Calu3 (cell line): ENCODE measurements at regions not wholly inside any gene's neighbourhood (a gene's known extent, or its start where the extent isn't known, plus 50 kb on each side); places are given as distances from the start of the nearest gene placed in this dataset.

Experiments
- BruUV-seq: library from RNA; stranded (reverse); fragments of 400-500 nt; replicated peaks from 2 replicates; lab custom pipeline; 2021; lab: Mats Ljungman, UMichigan
- CTCF ChIA-PET: fragments of 300-600 bp; sonication (Branson Sonifier 250); formaldehyde crosslinking; loops from one replicate; lab custom pipeline; 2022; ENCODE audit warnings: antibody characterized with exemption; lab: Charles Lee
- DNase-seq: peaks from one replicate; pipeline ENCODE4 v3.0.0; 2022
- H3K27ac Mint-ChIP-seq: one replicate; pipeline ENCODE4 v1.8.0; 2022; ENCODE audit warnings: mixed read lengths; ENCODE audit not compliant: unreplicated experiment
- H3K27me3 Mint-ChIP-seq: one replicate; pipeline ENCODE4 v1.8.0; 2022; ENCODE audit warnings: mixed read lengths; ENCODE audit not compliant: unreplicated experiment
- H3K36me3 Mint-ChIP-seq: one replicate; pipeline ENCODE4 v1.8.0; 2022; ENCODE audit warnings: mild to moderate bottlenecking, moderate library complexity, mixed read lengths; ENCODE audit not compliant: insufficient read depth, unreplicated experiment
- H3K4me1 Mint-ChIP-seq: one replicate; pipeline ENCODE4 v1.8.0; 2022; ENCODE audit warnings: mild to moderate bottlenecking, low read depth, mixed read lengths; ENCODE audit not compliant: unreplicated experiment
- H3K4me3 Mint-ChIP-seq: one replicate; pipeline ENCODE4 v1.8.0; 2022; ENCODE audit warnings: mild to moderate bottlenecking, low read depth, moderate library complexity, mixed read lengths; ENCODE audit not compliant: unreplicated experiment
- H3K9me3 Mint-ChIP-seq: one replicate; pipeline ENCODE4 v1.8.0; 2022; ENCODE audit warnings: low read depth, mixed read lengths; ENCODE audit not compliant: unreplicated experiment
- CTCF ChIP-seq: fragments of 200-600 bp; IDR thresholded peaks from one replicate; pipeline ENCODE4 v1.8.0; 2022; ENCODE audit warnings: antibody characterized with exemption; ENCODE audit not compliant: unreplicated experiment
- intact Hi-C: fragments of 100-400 bp; cut with micrococcal nuclease; formaldehyde crosslinking; loops from one replicate; pipeline ENCODE4 v1.10.0; 2022; ENCODE audit not compliant: unreplicated experiment

GRCh38 chr18:22640281-22640842, 222.6 kb upstream of the CTAGE1 start:
- Mint-ChIP-seq H3K4me1 (peaks cover 24% of the 10 kb centered on the region), H3K4me3 (no peak overlapping the region), H3K27me3 (no peaks in the 10 kb centered on the region), H3K9me3 (no peaks in the 10 kb centered on the region), H3K27ac (no peak overlapping the region), H3K36me3 (no peaks in the 10 kb centered on the region)
- intact Hi-C loops, result no loop called here
- CTCF ChIA-PET, result no interaction called here
- no TSS peak for BruUV-seq
- no peak for TF ChIP-seq CTCF
- DNase-seq, result no peak

- H3K36me3 Mint-ChIP-seq, result no peaks in the 10 kb centered on the region
- H3K27ac Mint-ChIP-seq, result no peak overlapping the region
- intact Hi-C loops, result no loop called here
- no peaks in the 10 kb centered on the region for H3K9me3 Mint-ChIP-seq
- CTCF ChIA-PET, result no interaction called here
- BruUV-seq, result no TSS peak
- H3K4me3 Mint-ChIP-seq, result no peak overlapping the region
- TF ChIP-seq CTCF, result no peak
- no peak for DNase-seq
- no peaks in the 10 kb centered on the region for H3K27me3 Mint-ChIP-seq
- peaks cover 24% of the 10 kb centered on the region for H3K4me1 Mint-ChIP-seq
Observed at GRCh38 chr18:22641958-22642357, 224.2 kb upstream of the CTAGE1 start.

DNA sequence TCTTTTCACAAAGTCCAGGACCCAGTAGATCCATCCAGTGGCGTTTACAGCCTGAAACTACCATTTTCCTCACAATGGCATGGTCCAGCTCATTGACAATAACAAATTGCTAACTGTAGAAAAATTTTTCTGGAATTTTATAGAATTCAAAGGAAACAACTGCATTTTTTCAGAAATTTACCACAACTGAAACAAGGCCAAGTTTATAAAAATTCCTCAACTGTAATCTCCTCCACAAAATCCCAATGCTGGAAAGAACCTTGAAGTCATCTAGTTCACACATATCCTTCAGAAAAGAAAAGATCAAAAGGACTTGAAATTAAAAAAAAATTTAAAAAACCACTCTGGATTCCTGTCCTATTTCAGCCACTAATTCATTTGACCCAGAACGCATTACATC, 226.0 kb upstream of the CTAGE1 start:
- no peak for DNase-seq
- intact Hi-C loops, result no loop called here
- CTCF ChIA-PET, result no interaction called here
- Mint-ChIP-seq H3K27me3 (no peaks in the 10 kb centered on the region), H3K4me3 (no peak overlapping the region), H3K27ac (no peak overlapping the region), H3K36me3 (no peaks in the 10 kb centered on the region), H3K4me1 (peaks cover 9% of the 10 kb centered on the region), H3K9me3 (no peaks in the 10 kb centered on the region)
- no peak for TF ChIP-seq CTCF
- no TSS peak for BruUV-seq

GRCh38 chr18:22650247-22650646, 232.5 kb upstream of the CTAGE1 start:
- intact Hi-C loops, result no loop called here
- no peaks in the 10 kb centered on the region for H3K27me3 Mint-ChIP-seq
- no peak for TF ChIP-seq CTCF
- no peak overlapping the region for H3K4me3 Mint-ChIP-seq
- H3K9me3 Mint-ChIP-seq, result peaks cover 7% of the 10 kb centered on the region
- DNase-seq, result no peak
- no TSS peak for BruUV-seq
- no peak overlapping the region for H3K27ac Mint-ChIP-seq
- H3K36me3 Mint-ChIP-seq, result no peaks in the 10 kb centered on the region
- CTCF ChIA-PET, result no interaction called here
- no peaks in the 10 kb centered on the region for H3K4me1 Mint-ChIP-seq
